ENCODE measurements at regions not wholly inside any gene's neighbourhood (a gene's known extent, or its start where the extent isn't known, plus 50 kb on each side); places are given as distances from the start of the nearest gene placed in this dataset.

DNA sequence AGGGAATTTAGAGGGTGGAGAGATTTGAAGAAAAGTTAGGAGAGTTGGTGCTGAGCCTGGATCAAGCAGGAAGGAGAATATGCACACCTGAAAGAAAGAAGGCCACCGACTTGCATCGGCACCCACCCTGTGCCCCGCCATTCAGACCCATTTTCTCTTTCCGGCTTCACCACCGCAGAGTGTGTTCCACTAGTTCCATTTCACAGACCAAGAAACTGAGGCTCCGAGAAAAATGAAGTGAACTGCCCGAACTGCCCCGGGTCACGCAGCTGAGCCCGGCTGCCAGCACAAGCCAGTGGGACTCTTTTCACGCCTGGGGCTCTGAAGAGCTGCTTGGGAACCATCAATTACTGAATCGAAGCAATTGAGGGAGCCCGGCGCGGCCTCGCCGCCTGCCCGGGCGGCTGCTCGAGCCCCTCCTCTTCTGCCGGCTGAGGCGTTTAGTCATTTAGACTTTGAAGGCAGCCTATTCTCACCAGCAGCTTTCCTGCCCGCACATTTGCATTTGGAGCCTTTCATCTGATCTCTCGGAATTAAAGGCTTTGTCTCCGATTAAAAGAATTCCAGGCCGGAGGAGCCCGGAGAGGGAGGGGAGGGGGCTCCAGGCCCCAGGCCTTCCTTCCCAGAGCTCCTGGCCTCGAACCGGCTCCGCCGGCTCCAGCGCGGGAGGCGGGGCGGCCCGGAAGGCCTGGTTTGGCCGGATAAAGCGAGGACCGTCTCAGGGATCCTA, 140.2 kb upstream of the PJA1 start:
- DNase-seq (ENCODE audit: low spot score) = no peak

DNA sequence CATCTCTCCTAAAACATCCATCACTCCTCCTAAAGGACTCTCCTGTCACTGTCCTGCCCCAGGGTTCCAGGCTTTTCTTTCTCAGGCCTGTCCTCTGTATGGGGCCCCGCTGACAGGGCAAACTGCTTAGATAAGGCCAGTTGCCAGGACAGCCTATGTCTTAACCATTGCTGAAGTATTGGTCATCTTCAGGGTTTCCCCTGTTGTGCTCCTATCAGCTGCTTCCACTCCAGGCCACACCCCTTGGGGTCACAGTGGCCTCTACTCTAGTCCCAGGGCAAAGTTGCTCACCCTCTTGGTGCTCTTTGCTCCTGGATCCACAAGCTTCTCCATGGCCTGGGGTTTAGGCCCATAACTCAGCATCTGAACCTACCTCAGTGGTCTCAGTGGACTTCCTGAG, 138.0 kb upstream of the PJA1 start:
- no peak for DNase-seq (ENCODE audit: low spot score)

DNA sequence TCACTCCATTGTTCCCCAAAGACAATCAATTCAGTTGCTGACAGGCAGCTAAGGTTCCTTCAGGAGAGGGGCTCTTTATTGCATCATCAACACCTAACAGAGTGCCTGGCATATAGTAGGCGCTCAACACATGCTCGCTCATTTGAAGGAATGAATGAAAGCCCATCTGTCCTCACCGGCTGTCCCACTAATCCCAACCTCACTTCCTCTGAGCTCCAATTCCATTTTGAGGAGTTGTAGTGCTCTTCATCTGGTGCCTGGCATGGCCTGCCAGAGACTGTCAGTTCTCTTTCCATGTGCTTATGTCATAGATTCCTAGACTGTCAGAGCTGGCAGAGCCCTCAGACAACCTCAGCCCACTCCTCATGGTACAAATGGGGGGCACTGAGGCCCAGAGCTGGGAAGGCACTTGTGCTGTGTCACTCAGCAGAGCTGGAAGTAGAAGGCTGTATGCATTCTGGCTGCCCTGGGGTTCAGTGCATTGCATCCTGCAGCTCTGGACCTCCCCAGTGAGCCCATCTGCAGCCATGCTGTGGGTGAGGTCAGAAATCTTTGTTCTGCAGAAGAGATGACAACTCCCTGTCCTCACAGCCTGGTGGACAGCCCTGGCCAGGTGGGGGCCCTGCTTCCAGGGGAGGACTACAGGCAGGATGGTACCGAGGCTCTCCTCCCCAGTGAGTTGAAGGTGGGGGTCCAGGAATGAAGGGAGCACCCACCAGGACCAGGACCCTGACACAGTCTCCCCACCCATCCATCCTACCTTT, 134.9 kb upstream of the PJA1 start:
- peak; percentile 10 for DNase-seq (ENCODE audit: low spot score)

DNA sequence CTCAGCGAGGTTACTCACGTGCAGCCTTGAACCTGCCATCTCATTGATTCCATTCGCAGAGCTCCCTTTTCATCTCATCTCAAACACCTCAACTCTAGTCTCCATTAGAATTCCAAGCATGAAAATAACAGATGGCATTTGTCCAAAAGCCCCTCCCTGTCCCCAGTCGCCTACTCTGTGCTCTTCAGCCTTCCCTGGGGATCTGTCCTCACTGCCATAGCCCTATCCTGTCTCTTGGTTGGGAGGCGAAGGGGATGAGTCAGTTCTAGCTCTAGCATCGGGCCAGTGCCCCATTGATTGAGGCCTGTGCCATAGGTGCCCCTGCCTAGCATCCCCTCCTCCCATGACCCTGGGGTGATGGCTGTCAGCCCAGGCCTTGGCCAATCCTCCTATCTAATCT, 134.0 kb upstream of the PJA1 start:
- no peak for DNase-seq (ENCODE audit: low spot score)

DNA sequence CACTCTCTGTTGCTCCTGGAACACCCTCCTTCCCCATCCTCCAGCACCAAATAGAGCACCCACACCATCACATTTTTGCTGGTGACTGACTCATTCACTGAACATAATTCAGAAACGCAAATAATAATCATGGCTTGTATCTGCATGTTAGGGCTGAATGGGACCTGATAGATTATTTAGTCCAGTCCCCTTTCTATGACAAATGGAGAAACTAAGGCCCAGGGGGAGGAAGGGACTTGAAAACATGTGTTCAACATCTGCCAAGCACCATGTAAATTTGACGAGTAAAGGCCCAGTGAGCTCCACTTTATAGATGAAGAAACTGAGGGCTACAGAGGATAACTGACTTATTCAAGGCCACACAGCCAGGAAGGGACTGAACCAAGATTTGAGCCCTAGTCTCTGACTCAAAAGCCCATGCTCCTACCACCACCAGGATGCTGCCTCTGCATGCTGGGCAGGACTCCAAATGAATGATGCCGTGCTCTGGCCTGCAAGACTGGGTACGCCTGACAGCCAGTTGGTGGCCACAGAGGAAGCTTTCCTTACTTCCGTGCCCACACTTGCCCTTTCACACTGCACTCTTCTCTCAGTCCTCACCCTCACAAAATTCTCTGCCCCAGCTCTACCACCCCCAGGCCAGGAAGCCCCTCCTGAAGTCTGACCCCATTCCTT, 133.3 kb upstream of the PJA1 start:
- no peak for DNase-seq (ENCODE audit: low spot score)

DNA sequence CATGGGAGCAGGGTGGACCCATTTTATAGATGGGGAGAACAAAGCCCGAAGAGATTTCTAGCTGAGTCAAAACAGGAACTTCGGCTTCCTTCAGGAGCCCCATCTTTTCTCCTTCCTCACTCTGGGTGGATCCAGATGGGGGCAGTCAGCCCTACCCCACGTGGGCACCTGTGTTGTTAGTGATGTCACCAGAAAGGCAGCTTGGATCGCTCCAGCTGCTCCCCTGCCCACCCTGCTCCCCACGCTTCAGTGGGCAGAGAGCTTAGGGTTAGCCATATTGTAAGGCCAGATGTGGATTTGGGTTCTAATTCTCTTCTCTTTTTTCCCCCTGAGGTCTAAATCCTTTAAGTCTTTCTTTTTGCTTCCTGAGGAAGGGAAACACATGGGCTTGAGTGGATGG, 132.3 kb upstream of the PJA1 start:
- no peak for DNase-seq (ENCODE audit: low spot score)

DNA sequence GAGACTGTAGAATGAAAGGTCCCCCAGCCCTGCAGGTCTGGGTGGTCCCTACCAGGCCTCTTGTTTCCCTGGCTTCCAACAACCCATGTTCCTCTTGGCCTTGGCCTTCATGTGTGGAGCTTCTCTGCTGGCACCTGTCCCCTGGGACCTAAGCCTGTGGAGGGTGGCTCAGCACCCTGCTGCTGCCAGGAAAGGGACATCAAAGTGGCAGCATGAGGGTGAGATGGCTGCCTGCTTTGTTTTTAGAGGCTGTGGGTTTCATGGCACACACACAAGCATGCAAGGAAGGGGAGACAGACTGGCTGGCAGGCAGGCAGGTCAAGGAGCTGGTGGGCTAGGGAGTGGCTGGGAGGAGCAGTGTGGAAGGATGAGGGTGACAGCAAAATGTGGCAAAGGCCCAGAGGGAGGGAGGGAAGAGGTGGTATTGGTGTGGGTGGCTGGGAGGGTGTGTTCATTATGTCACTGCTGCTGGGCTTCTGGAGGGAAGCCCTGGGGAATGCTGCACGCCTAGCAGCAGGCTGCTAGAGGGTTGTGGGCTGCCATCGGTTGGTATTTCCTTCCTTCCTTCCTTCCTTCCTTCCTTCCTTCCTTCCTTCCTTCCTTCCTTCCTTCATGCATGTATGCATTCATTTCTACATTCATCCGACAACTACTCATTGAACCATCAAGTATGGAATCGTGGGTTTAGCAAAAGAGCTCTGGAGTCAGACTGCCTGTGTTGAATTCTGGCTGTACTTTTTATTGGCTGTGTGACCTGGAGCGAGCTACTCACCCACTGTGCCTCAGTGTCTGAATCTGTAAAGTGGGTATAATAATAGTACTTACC, 128.7 kb upstream of the PJA1 start:
- DNase-seq (ENCODE audit: low spot score) = no peak

DNA sequence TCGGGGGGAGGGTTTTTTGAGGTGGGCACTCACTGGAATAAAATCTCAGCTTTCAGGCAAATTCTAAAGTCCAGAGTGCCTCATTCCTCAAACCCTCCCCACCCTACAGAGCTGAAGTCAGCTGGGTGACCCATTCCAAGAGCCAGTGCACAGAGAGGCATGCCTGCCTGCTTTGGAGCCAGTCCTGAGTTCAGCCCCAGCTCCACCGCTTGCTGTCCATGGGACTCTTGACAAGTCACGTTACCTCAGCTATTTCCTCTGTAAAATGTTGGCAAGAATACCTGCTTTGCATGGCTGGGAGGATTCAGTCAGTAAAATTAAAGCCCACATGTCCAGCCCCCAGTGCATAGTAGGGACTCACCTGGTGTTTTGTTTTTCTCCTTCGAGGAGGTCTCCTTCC, 125.9 kb upstream of the PJA1 start:
- no peak for DNase-seq (ENCODE audit: low spot score)

DNA sequence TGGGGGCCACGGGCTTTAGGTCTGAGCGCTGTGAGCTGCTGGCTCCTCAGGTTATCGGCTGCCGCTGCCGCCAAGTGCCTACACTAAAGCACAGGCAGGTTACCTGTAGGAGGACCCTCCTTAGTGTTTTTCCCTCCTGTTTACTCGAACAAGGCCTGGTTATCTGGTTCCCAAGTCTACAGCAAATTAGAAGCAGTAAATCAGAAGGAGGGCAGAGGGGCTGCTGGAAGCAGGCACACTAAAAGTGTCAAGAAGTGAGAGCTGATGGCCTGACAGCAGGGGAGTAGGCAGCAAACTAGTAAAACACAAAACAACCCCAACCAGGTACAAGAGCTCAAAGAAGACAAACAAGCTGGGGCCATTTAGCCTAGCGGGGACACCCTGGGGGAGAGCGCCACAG, 125.0 kb upstream of the PJA1 start:
- DNase-seq (ENCODE audit: low spot score) = no peak

DNA sequence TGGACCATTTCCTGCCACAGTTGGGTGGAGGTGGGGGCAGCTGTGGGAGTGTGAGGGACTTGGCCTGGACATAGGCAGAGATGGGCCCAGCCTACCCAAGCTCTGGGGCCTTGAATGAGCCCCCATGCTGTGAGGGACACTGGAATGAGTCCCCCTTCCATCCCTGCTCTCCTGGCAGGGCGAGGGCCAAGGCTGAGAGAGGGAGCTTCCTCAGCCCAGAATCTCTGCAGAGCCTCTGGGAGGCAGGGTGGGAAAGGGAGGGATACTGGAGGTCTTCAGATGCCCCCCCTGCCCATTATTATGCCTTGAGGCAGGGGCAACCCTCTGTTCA, 124.5 kb upstream of the PJA1 start:
- DNase-seq (ENCODE audit: low spot score) = no peak

DNA sequence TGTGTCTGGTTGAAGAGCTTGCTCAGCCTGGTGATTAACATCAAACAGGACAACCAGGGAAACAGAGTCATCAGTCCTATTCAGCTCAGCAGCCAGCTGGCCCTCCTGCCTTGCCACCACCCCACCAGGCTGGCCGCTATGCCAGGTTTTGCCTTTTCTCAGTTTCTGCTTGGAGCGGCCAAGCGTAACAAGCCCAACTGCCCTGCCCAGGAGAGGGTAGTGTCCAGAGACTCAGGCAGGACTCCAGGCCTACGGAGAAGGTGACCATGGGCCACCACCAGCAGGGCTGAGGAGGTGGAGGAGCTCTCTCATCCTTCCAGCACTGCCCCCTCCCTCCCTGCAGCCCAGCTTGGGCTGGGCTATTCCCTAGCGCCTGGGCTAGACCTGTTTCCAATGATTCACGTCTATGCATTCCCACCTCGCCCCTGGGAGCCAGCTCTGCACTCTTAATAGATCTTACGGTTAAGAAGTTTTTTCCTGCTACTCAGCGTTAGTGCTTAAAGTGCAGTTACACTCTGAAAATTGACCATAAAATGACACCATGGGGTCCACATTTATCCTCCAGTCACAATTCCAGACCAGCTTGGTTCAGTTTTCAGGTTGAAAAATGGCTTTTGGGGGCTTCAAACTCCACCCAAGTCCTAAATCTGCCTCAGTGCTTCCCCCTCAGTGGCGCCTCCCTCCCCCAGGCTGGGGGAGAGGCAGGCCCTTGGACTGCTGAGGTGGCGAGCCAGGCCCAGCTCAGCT, 124.0 kb upstream of the PJA1 start:
- DNase-seq (ENCODE audit: low spot score) = no peak

DNA sequence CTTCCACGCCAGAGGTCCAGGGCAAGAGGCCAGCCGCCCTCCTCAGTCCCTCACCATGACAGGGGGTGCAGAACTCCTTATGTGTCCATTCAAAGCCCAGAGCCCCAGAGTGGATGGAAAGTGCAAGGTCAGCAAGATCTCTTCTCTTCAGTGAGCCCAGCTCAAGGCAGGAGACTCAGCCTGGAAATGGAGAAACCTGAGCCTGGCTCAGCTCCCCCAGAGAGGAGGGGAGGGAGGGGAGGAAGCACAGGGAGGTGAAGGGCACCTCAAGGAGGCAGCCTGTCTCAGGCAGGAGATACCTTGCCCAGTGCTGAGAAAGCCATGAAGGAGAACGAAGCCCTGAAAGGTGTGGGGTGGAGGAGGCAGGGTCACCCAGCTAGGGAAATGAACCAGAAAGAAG, 121.8 kb upstream of the PJA1 start:
- no peak for DNase-seq (ENCODE audit: low spot score)

DNA sequence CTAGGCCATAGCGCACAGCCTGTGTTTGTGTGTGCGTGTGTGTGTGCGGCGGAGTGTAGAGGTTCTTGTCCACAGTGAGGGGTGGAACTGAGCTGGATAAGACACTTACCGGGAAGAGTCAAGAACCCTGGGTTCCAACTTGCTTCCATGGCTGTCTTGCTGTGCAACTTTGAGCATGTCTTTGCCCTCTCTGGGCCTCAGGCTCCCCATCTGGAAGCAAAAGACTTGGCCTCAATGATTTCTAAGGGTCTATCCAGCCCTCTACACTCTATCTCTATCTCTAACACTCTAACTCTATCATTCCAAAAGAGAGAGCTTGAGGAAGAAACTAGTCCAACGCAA, 121.3 kb upstream of the PJA1 start:
- DNase-seq (ENCODE audit: low spot score) = no peak

DNA sequence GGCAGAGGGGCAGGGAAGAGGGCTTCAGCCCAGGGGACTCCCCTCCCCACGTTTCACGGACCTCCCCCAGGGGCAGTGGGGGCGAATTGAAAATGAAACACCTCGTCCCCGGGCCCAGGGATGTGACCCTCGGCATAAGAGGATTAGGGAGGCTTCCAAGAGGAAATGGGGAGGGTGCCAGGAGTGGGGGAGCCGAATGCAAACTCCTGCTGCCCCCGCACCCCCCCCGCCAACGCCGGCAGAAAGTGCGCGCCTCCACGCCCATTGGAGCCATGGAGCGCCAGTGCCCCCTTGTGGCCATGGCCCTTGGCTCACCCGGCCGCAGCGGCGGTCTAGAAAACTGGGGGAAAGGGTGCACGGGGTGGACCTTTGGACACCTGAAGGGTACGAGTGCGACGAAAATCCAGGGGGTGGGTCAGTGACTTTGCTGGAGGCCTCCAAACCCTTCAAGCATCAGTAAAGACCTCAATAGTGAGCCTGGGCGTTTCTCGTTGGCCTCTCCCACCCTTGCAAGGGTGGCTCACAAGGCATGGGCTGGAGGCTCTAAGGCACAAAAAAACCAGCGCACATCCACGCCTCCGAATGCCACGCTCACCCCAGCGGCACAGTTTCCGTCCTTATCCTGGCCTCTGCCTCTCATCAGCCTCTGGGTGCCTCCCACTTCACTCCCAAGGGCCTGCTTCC, 120.8 kb upstream of the PJA1 start:
- DNase-seq (ENCODE audit: low spot score) = peak; percentile 33

DNA sequence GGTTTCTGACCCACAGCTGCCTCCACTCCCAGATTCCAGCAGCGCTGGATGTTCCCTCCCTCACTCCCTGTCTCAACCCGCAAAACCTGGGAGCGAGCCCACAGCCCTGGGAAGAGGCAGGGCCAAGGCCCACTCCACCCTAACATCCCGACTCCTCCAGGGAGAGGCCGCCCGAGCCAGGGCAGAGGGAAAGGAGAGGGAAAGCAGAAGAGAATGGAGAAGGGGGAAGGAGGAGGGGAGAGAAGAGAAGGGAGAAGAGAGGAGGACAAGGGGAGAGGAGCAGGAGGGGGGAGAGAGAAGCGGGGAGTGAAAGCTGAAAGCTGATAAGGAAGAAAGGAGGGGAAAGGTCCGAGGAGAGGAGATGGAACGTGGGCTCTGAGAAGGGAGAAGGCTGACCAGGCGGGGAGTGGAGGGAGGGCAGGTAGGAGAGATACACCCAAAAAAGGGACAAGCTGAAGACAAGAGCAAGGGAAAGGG, 120.2 kb upstream of the PJA1 start:
- DNase-seq (ENCODE audit: low spot score) = no peak

DNA sequence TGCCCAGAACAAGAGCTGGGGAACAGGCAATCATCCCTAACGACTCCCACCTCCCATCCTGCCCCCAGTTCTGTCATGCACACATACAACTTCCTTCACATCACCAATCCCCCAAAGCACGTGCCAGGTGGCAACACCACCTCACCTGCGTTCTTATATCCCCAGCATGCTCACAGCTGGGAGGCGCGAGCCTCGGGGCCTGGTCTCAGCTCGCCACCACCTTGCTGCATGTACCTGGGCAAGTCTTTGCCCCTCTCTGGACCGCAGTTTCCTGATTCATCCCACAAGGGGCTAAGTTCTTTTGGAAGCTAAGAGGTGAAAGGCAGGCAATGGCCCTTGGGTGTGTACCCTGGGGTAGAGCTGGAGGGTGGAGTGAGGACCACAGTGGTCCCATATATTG, 119.2 kb upstream of the PJA1 start:
- DNase-seq (ENCODE audit: low spot score) = no peak

DNA sequence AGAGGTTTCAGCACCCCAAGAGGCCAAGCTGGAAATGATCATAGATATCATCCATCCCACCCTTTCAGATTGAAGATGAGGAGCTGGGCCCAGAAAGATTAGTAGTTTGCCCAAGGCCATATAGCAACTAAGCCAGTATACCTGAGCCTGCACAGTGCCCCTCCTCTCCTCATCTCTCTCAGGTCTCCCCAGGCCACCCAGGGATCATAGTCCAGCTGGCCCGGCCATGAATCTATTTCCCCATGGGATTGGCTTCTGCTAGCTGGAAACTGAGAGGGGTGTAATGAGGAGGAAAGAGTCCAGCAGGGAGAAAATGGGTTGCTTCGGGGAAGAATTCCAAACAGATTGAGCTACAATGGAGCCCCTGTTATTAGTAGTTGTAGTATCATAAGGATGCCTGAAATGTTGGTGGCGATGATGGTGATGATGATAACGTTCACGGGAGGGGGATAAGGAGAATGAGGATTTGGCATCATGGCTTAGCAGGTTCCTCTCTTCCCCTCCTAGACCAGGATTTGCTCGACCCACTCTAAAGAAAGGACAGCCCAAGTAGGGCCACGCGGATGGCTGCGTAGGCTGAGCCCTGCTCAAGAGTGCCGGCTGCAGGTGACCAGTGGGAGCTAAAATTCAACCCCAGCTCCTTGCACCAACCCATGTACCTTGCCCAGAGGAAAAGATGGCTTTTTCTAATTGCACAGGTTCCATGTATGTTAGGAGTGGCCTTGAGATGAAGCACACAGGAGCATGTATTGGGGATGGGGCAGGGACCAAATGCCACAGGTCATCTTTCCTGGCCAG, 117.8 kb upstream of the PJA1 start:
- no peak for DNase-seq (ENCODE audit: low spot score)

DNA sequence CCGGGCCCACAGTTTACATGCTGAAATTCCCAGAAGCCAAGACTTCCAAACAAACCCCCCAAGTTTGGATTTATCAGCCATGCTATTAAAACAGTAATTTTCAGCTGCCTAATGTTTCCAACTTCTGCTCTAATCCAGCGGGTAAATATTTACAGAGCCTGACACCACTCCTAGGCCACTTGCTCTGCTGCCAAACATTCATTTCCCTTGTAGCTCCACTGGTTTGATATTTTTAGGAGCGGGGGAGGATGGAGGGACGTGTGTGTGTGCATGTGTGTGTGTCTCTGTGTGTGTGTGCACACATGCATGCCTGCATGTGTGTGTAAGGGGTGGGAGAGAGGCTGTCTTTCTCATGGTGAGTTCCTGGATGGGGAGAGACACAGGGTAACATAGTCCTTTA, 115.7 kb upstream of the PJA1 start:
- no peak for DNase-seq (ENCODE audit: low spot score)

DNA sequence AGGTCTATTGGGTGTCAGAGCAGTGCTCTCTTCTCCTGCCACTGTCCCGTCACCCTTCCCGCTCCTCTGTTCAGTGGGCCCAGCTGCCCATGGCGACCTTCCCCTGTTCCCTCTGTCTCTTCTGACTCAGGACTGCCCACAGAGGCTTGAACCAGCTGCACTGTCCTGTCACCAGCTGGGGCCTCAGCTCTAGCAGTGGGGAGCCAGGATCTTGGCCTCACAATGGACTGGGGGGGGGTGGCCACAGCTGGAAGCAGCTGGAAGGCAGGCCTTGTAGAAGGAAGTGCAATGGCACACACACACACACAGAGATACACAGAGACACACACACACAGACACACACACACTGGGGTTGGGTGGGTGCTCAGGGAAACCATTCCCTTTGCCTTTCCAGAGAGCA, 114.0 kb upstream of the PJA1 start:
- no peak for DNase-seq (ENCODE audit: low spot score)

DNA sequence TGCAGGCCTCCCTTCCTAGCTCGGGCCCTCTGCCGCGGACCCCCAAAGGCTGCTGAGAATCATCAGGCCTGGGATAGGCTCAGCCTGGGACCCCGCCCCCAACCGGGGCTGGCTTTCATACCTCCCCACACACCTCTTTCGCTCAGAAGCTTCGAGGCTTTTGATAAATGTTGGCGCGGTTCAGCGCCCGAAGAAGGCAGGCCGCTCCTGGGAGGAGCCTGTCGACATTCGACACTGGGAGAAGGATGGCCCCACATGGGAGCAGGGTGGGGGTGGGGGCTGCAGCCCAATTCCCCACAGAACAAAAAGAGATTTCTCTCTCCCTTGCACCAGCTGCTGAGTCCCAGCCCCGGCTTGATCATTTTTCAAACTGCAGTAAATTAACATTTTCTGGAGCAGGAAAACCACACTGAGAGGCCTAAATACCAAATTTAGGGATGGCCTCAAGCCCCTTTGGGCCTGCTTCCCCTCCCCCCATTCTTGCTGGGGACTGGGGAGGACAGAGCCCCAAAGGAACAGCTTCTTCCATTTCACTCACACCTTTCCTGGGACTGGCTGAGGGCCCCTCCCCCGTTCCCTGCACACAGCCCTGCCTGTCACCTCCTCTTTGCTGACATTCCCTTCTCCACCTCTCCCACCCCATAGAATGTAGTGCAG, 112.9 kb upstream of the PJA1 start:
- no peak for DNase-seq (ENCODE audit: low spot score)
